ENCODE measurements at regions not wholly inside any gene's neighbourhood (a gene's known extent, or its start where the extent isn't known, plus 50 kb on each side); places are given as distances from the start of the nearest gene placed in this dataset.

GRCh38 chr1:168832661-168833060 lies 103.7 kb upstream of the DPT start:
- TF ChIP-seq CTCF (IDR thresholded peaks at IDR 0.05) (no peak), POLR2A (IDR thresholded peaks at IDR 0.05) (no peak)
